GM19324 (cell line): ENCODE measurements at regions not wholly inside any gene's neighbourhood (a gene's known extent, or its start where the extent isn't known, plus 50 kb on each side); places are given as distances from the start of the nearest gene placed in this dataset.

Experiments used
- ATAC-seq: cut with Tn5 transposase; IDR thresholded peaks from one replicate; pipeline ENCODE4 v1.9.1; 2021; ENCODE audit warnings: mild to moderate bottlenecking, moderate library complexity; ENCODE audit not compliant: unreplicated experiment, low FRiP score

DNA sequence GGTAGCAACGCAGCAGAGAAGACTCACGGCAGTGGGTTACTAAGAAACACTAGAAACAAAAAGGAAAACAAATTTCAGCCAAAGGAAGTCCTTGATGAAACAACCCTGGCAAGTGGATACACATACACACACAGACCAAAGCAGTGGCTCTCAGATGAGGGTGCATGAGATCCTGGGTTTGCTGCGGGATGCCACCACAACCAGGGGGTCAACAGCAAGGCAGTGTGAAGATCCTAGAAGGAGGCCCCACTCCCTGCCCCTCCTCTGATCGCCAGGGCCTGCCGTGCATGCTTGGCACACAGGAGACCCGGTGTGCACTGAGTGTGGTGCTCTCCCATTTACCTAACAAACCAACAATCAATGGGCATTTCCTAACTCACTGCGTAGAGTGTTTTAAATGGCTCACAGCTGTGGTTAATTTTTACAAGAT lies 252.3 kb upstream of the KLF14 start:
- ATAC-seq: no peak

DNA sequence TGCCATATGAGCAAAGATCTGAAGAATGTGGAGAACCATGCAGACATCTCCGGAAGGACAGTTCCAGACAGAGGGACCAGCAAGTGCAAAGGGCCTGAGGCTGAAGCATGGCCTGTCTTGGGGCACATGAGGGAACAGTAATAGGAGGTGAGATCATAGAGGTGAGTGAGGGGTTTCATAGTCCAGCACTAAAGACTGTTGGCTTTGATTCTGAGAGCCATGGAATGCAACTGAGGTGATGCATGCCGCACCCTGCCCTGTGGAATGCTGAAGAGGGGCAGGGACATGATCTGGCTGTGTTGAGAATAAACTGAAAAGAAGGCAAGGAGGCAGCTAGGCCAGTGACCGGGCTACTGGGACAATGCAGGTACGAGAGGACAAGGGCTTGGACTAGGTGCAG lies 253.1 kb upstream of the KLF14 start:
- ATAC-seq: no peak

DNA sequence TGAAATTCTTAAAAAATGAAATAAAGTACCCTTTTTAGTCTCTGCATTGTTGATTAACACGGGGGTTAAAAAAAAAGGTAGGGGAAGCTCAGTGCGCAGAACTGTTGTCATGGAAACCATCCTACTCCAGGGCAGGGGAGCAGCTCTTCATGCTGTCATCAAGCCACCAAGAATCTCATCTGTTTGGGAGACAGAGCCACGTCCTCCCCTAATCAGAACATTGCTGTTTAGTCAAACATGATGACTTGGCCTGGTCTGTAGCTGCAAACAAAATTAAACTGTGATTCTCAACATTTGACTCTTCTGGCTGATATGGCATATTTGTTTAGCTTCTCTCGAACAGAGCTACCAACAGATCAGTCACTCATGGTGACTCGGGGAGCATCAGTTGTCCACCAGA lies 254.4 kb upstream of the KLF14 start:
- no peak for ATAC-seq

DNA sequence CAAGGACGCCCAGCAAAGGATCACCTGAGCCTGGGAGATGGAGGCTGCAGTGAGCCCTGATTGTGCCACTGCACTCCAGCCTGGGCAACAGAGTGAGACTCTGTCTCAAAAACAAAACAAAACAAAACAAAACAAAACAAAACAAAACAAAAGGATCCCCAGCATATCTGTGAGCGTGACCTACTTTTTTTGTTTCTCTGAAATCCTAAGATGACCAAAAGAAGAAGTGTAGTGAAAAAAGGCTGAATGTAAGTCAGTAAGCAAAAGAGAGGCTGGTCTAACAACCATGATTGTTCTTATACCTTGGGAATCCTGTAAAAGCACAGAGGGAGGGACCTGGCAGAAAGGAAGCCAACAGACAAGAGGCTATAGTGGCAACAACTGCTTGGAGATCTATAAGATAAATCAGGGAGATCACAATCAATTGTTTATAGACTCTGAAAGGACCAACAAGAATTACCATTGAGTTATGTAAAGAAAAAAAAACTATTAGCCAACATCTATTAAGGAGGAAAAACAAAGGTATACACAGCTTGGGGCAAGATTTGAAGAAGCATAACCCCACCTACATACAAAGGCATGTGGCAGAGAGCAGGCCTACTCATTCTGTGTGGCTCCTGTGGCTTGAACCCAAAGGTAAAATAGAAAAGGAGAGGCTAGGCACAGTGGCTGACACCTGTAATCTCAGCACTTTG lies 255.2 kb upstream of the KLF14 start:
- no peak for ATAC-seq

DNA sequence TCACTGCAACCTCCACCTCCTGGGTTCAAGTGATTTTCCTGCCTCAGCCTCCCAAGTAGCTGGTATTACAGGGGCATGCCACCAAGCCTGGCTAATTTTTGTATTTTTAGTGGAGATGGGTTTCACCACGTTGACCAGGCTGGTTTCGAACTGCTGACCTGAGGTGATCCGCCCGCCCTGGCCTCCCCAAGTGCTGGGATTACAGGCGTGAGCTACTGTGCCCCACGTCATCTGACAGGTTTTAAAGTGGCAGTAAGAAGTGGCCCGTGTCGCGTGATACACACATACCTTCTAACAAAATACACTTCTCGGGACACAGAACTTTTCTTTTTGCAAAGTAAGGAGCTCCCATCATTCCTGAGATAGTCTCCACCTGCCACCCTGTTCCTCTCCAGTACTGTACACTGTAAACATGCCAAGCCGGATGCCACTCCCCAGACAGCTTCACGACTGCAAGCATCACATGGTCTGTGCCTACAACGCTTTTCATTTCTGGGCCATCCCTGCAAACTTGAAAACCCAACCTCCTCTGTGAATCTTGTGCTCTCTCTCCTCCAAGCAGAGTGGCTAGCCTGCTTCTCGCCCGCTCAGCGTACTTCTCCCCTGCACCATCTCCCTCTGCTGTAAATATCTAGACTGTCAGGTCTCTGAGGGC lies 256.3 kb upstream of the KLF14 start:
- no peak for ATAC-seq

DNA sequence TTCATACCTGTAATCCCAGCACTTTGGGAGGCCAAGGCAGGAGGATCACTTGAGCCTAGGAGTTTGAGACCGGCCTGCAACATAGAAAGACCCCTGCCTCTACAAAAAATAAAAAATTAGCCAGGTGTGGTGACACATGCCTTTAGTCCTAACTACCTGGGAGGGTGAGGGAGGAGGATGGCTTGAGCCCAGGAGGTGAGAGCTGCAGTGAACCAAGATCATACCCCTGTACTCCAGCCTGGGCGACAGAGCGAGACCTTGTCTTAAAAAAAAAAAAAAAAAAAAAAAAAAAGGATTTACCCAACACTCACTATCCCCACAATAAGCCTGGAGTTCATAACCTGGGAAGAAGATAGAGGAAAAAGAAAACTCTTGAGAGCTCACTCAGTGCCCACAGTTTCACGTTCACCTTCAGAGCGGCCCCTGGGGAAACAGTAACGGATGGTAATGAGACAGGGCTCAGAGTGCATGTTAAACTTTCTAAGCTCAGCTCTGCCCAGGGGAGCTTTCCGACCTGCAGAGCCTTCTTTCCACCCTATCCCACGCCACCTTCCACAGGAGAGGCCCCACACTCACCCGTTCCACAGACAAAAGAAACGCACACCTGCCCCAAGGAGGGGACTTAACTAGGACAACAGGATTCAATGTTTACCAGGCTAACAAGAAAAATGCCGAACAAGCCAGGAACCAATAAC lies 259.8 kb upstream of the KLF14 start:
- no peak for ATAC-seq

DNA sequence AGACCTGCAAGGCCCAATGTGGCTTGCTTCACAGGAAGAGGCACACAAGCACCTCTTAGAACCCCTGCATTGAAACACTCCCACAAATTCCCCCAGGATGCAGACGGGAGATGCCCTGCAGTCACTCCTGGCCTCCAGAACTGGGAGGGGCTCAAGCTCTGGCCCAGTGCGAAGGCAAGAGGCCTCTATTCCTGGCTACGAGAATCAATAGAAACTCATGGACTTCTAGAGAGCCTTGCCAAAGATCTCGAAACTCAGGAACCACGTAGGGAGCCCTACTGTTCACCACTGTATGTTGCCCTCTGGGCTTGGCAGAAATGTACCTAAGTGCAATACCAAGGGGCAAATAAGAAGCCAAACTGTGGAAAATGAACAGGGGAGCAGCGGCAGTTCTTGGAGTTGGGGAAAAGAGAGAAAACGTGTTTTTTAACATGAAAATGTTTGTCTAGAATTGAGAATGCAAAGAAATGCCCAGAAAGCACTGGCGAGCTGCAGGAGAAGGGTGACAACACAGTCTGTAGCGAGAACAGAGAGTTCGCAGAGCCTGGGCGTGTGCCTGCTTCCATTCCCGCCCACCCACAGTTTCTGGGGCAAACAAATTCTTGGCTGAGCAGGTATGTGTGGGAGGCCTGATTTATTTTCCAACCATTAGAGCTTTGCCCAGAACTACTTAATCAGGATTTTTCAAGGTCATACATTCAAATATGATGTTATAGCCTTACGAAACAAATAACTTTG lies 260.5 kb upstream of the KLF14 start:
- ATAC-seq: no peak

DNA sequence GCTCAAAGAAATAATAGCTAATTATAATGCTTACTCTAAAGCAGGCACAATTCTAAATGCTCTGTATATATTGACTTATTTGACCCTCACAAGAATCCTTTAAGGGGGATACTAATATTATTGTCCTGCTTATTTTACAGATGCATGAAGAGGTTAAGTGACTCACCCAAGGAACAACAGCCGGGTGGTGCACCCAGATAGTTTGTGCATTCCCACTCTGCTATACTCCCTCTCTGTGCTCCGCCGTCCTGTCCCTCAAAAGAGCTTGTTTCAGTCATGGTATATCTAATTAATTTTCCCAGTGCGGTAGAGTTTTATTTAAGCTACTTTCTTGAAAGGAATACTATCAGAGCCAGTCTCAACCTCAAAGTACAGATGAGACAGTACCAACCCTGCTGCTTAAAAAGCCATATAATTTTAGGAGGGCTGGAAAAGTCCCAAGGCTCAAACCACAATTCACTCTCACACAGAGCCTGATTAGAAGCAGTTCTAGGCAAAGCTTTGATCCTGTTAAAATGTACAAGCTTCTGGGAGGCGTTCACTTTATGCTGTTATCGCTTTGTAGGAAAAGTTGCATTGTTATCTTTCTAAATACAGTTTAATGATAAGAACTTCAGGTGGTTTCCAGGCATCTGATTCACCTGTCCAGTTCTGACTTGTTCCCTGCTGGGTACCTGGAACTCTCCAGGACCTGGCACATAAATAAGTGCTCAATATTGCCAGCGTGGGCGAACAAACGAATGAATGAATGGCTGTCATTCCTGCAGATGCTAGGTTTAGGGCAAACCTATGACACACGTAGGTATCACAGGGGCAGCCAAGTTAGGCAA lies 261.5 kb upstream of the KLF14 start:
- no peak for ATAC-seq

DNA sequence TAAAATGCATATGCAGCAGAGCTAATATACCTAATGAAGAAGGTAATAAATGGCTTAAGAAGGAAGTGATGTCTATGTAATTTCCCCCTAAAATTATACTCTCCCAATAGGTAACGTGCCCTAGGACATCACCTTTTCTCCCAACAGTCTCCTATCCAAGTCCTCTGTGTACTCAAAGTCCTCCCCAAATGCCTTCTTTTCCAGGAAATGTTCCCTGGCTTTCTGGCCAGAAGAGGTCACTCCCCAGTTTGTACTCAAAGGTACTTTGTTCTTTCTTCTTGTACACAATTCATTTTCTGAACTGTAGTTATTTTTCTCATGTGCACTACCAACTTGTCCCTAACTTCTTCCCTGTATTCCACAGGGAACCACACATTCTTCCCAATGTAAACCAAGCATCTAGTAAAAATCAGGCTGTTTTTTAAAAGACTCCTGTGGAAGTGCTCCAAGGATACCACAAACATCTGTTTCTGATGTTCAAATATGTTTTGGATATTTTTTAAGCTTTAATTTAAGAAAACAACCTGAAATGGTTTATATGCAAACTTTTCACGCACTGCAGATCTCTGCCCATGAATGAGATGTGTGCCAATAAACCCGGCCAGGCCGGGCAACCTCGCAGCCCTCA lies 262.3 kb upstream of the KLF14 start:
- no peak for ATAC-seq

DNA sequence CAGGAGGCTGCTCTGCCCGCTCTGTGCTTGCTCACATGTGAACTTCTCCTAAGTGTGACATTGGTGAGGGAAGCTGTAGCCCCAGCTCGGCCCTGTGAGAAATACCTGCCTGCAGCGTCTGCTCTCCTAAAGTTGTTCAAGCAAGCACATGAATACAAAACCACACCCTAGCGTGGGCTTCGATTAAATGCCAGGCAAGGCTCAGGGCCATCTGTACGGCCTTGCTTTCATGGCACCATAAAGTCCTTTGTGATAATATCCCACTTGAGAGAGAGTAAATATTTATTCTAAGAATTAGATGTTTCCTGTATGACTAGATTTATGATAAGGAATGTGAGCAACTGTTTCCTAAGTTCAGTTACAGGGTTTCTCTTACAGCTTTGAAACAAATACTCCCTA lies 262.8 kb upstream of the KLF14 start:
- ATAC-seq: no peak

DNA sequence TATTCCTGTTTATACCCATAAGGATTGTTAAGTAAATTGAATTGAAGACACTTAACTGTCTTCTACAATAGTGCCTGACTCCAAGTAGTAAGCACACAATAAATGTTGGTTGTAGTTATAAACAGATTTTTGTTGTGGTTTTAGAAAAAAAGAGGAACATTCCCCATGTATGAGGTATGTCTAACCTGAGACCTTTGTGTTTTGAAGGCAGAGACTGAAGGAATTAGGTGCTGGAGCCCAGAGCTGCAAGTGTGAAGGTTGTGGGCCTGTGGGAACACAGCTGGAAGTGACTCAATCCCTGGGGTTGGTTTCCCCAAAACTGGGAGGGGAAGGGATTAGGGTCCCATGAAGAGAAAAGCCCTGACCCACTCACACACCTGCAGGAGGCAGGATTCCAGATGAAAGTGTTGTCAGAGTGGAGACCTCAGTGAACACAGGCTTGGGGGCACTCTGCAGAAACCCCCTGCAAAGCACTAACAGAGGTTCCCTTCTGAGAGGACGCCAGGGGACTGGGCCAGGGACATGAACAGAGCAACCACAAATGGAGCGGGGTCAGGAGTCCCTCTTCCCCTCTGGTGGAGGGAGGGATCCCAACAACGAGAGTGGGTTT lies 265.1 kb upstream of the KLF14 start:
- no peak for ATAC-seq

DNA sequence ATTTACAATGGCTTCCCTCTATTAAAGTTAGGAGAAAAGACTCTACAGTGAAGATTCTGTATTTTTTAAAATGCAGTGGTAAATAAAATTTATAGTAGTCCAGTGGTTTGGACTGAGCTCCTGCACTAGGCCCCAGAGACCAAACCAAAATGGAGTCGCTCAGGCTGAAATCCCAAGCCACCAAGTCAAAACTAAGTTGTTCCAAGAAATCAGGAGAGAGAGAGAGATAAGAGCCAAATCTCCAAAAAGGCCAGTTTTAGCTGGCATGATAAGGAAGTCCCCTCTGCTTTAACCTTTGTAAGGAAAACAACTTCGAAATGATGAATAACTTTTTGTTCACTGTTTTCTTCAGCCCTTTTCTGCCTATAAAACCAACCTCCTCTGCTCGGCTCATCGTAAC lies 265.9 kb upstream of the KLF14 start:
- no peak for ATAC-seq

DNA sequence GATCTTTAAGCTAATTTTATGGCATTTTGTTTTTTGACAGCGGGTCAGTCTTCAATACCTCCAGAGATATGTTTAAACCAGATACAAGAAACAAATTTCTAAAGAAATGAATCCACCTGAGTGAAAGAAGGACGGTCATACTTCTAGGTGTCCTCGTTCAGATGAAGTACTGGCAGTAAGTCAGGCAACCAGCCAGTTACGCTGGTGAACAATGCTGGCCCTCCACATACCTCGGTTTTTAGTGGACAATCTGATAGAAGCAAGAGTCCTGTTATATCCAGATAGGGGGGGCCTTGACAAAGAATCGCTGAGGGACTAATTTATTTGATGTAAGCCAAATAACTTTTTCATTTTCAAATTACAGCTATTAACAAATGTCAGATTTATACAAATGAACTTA lies 266.4 kb upstream of the KLF14 start:
- ATAC-seq: no peak

DNA sequence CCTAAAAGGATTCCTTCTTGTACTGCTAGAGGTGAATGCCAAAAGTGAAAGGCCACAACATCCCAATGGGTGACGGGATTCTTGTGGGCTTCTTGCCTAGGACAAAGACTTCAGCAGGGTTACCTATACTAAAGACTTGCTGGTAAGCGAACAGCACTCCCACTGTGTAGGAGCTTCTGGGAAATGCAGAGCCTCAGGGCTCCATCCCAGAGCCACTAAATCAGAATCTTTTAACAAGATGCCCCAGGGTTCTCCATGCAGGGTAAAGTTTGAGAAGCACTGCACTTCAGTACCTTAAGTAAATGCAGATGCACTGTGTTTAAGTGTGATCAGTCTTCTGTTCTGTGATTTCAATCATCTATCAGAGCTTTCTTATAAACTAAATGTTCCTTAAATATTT lies 266.9 kb upstream of the KLF14 start:
- no peak for ATAC-seq

DNA sequence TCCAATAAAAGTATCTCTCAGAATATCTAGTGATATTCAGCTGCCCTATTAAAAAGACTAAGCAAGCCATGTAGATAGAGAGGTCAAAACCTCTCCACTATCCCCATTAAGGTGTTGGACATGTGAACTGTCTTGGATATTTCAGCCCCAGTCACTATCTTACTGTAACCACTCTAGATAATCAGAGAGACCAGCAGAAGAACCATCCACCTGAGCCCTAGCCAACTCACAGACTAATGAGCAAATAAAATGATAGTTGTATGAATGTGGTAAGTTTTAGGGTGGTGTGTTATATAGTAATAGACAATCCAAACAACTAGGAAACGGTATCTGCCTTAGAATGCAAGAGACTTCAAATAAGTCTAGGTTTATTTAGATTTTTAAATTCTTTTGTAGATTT lies 268.6 kb upstream of the KLF14 start:
- ATAC-seq: no peak

DNA sequence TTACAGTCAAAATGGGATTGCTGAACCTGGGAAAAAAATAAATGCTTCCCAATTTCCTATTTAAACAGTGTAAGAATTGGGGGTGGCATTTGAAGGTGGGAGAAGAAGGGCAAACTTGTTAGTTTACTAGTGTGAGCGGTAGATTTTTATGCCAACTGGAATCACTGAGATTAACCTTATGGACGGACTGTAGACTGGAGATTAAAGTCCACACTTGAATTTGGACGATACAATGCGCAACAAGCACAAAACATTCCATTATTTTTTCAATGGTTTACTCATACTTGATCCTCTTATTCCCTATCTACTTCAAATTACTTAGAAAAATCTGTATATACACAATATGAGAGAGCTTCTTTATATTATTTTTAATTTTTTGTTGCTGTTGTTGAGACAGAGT lies 269.6 kb upstream of the KLF14 start:
- no peak for ATAC-seq

DNA sequence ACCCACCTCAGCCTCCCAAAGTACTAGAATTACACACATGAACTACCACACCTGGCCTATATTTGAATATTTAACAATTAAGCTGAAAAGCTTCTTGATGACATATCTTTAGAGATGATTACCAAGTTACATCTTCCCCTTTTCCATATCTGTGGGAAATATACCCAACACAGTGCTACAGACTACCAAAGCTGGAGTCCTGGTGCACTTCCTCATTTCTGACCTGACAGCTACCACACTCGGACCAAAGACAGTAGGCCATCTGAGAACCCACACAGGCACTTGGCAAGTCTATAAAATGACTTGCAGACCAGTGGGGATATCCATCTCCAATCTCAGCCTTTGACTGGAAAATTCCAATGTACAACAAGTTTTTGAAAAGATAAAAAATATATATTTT lies 270.4 kb upstream of the KLF14 start:
- ATAC-seq: no peak

DNA sequence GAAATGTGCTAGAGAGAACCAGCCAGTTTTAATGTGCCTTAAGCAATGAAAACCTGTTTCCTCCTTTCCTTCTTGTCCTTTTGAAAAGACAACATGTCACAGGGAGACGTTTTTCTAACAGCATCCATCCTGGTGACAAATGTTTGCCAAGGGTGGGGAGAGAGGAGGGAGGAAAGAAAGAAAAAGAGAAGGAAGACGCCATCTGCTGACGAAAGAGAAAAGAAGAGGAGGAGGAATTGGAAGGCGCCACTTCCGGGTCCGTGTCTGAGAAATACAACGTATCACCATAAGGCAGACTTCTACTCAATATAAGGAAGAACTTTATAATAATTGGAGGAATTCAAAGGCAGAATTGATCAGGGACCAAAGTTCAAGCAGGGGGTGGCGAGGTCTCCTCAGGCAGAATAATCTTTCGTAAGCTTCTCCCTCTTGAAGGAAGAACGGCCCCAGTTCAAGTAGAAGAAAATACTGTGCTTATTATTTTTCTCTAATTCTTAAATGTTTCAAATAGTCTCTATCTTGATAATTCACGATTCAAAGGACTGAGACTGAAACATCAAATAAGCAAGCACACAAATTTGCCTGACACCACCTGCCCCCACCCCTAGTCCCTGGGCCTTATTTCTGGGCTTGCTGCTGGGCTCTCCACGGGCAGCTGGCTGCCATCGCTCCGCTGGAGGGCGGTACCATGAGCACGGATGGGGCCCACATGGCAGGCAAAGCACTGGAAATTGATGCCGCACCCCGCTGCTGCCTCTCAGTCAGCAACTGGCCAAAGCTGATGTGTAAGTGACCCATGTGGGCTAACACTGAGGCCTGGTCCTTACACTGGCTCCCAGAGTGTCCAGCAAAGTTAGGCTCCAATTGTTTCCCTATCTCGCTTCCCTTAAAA lies 273.7 kb upstream of the KLF14 start:
- no peak for ATAC-seq
